ENCODE measurements at regions not wholly inside any gene's neighbourhood (a gene's known extent, or its start where the extent isn't known, plus 50 kb on each side); places are given as distances from the start of the nearest gene placed in this dataset.

- no peak overlapping the region for H3K56ac ChIP-seq (ENCODE audit: extremely low read depth, insufficient read depth, low read length)
- H3K79me1 ChIP-seq (ENCODE audit: low read depth in 1 of 2, low read length in 2 of 2) = no peaks in the 10 kb centered on the region
- H3K9me3 ChIP-seq (ENCODE audit: control insufficient read depth, insufficient read depth, low read length) = no peaks in the 10 kb centered on the region
- no peak overlapping the region for H3K9ac ChIP-seq (ENCODE audit: low read depth, low read length)
- no peak overlapping the region for H4K91ac ChIP-seq (ENCODE audit: insufficient read depth, low read depth, low read length)
- H2AFZ ChIP-seq (replicated peaks; ENCODE audit: low read length, poor library complexity) = no peak overlapping the region
- H2AK9ac ChIP-seq (replicated peaks; ENCODE audit: low read depth, low read length, poor library complexity) = no peak overlapping the region
- no peak overlapping the region for H2BK120ac ChIP-seq (ENCODE audit: low read depth, low read length)
- no peak overlapping the region for H2BK20ac ChIP-seq (ENCODE audit: low read depth, low read length)
- H4K5ac ChIP-seq (ENCODE audit: low read depth, low read length) = no peak overlapping the region
- ChIA-PET CTCF (no interaction called here), POLR2A (ENCODE audit: unreplicated experiment) (no interaction called here)
- dilution Hi-C loops (cut with HindIII; ENCODE audit: low sequenced_read_pairs, unreplicated experiment) = no loop called here
- H3K4me2 ChIP-seq (ENCODE audit: low read depth, low read length) = no peak overlapping the region
- BruUV-seq (replicated peaks) = no TSS peak
- no peak overlapping the region for H3K4ac ChIP-seq (ENCODE audit: low read depth, low read length)
- ATAC-seq (ENCODE audit: low read depth) = no peak
- intact Hi-C loops (cut with micrococcal nuclease) = no loop called here
- H3K4me3 ChIP-seq (ENCODE audit: insufficient read depth, low read depth, low read length) = no peak overlapping the region
- H3K9me1 ChIP-seq (ENCODE audit: insufficient read depth, low read length) = no peaks in the 10 kb centered on the region
- no peaks in the 10 kb centered on the region for H3K4me1 ChIP-seq (ENCODE audit: control insufficient read depth, insufficient read depth, low read length)
- no peaks in the 10 kb centered on the region for H4K20me1 ChIP-seq (ENCODE audit: insufficient read depth, low read length)
- no peak overlapping the region for H2AK5ac ChIP-seq (ENCODE audit: low read depth, low read length)
- H3K23ac ChIP-seq (ENCODE audit: low read depth, low read length) = no peak overlapping the region
- no CpG with 5 or more reads among the region's 7 CpGs for WGBS, 2 experiments (ENCODE audit: extremely low coverage in 2 of 2, insufficient read length in 1 of 2)
- H3K27me3 ChIP-seq (ENCODE audit: control insufficient read depth, insufficient read depth, low read length) = peaks cover 3% of the 10 kb centered on the region; the same call in 1 of the 2 replicates
- no peak overlapping the region for H3K14ac ChIP-seq (replicated peaks; ENCODE audit: low read depth, low read length)
- H3K36me3 ChIP-seq (ENCODE audit: control insufficient read depth, insufficient read depth, low read length) = no peaks in the 10 kb centered on the region
- no peak overlapping the region for H3K18ac ChIP-seq (ENCODE audit: low read depth, low read length)
- no peak for DNase-seq
- TF ChIP-seq BHLHE40 (IDR thresholded peaks at IDR 0.05; ENCODE audit: low read depth, low read length) = no peak
- no peak overlapping the region for H3K27ac ChIP-seq (ENCODE audit: insufficient read depth, low read length)
- in situ Hi-C loops (cut with MboI; ENCODE audit: low sequenced_read_pairs) = no loop called here
- H2BK5ac ChIP-seq (ENCODE audit: low read depth, low read length, poor library complexity, severe bottlenecking) = no peak overlapping the region
- H2BK15ac ChIP-seq (ENCODE audit: low read depth, low read length) = no peak overlapping the region
- no peak overlapping the region for H4K8ac ChIP-seq (ENCODE audit: low read depth in 2 of 2, low read length in 2 of 2)
Measured at GRCh38 chr3:30966896-30967295, 72.4 kb upstream of the GADL1 start.

Measured in IMR-90 (cell line).